GM19452 (cell line): ENCODE measurements at regions not wholly inside any gene's neighbourhood (a gene's known extent, or its start where the extent isn't known, plus 50 kb on each side); places are given as distances from the start of the nearest gene placed in this dataset.
"Not testable (repeated sequence)": the region's sequence is repeated elsewhere in the genome, so short reads cannot be mapped to it uniquely, and the experiment has no call there.

Experiments used
- ATAC-seq: cut with Tn5 transposase; IDR thresholded peaks from one replicate; pipeline ENCODE4 v1.9.1; 2021; ENCODE audit not compliant: unreplicated experiment

DNA sequence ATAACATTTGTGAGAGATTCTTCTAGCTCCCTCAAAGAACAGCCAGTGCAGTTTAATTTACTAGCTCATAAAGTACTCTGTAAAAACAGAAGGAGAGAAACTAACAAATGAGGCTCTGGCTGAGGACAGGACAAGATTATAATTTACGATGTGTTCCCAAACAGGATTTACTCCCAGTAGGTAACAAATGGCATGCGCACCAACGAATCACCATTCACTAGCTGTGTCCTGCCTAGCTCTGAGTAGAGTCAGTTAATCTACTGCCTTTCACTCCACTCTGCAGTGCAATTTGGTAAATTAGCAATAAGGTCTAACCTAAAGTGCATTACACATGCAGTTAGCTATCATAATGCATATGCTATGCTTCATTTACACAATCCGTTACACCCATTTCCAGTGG, 497.4 kb upstream of the CCNG1 start:
- ATAC-seq, result no peak

DNA sequence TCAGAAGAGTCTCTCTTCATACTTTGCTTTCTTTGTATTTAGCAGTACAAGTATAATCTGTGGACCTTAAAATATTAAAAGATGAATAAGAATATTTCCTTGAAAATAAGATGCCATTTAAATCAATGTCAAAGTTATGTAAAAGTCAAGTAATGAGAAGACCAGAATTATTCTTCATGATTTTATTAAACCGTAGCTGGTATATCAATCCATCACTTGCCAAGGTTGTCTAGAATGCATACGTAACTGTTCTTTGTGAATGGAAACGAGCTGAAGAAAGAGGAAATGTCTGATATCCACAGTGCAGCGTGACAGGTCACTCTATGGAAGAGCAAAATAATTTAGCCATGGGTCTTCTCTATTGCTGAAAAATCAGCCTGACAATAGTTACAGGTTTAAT, 488.7 kb upstream of the CCNG1 start:
- no peak for ATAC-seq

DNA sequence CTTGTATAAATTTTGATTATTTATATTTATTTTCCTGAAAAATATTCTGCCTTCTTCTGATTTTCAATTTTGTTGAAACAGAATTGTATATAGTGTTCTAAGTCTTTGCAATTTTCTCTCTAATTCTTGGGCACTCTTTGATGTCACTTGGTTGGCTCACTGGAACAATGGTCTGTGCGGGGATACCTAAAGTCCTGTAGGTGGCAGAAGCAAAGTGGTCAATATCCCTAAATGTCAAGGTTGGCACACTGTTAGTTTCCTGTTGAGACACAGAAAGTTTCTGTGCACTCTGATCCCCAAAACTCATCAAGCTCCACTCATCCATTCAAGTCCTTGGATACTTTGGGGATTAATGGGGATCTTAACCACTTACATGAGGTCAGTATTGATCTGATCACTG, 480.8 kb upstream of the CCNG1 start:
- ATAC-seq, result no peak

DNA sequence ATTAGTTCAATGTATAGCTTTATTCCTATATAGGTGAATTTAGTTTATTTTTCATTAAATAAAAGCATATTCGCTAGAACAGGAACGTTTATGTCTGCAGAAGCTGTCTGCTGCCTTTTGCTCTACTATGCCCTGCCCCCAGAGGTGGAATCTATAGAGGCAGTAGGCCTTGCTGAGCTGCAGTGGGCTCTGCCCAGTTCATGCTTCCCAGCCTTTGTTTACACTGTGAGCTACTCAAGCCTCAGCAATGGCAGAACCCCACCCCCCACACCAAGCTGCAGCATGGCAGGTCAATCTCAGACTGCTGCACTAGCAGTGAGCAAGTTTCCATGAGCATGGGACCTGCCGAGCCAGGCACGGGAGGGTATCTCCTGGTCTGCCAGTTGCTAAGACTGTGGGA, 473.3 kb upstream of the CCNG1 start:
- ATAC-seq, result not testable (repeated sequence)

DNA sequence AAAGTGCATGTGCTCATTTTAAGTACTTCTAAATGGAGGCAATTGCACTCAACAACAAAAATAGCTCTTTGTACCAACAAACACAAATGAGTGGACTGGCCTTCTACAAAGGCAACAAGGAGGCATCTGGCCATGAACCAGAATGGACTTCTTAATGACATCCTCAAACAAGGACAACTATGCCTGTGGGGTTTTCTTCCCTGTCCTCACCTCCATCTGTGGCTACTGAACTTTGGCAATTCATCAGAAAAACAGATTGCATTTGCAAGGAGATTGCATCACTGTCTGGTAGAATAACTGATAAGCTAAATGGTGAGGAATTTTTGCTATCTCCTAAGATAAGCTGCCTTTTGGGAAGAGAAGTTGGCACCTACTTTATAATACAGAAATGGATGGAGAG, 447.3 kb upstream of the CCNG1 start:
- ATAC-seq, result no peak

DNA sequence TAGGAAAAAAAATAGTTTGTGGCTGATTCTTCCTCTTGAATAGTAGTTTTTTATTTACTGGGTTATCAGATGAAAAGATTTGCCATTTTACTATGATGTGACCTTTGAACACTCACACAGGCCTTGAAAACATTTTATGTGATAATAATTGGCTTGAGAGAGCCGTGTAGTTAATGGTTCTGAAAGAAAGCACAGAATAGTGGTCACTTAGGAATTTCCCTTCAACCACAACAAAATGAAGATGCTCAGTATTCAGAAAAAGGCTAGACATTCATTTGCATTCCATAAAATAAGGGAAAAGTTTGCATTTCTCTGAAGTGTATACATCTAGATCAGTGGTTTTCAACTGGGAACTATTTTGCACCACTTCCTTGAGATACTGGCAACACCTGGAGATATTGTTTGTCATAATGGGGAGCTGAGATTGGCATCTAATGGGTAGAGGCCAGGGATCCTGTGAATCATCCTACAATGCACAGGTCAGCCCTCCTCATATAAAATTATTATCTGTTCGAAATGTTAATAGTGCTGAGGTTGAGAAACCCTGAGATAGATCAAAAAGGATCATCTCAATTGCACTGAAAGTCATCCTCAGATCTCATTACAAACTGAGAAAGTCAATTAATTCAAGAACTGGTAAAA, 446.4 kb upstream of the CCNG1 start:
- peak; percentile 70 for ATAC-seq

DNA sequence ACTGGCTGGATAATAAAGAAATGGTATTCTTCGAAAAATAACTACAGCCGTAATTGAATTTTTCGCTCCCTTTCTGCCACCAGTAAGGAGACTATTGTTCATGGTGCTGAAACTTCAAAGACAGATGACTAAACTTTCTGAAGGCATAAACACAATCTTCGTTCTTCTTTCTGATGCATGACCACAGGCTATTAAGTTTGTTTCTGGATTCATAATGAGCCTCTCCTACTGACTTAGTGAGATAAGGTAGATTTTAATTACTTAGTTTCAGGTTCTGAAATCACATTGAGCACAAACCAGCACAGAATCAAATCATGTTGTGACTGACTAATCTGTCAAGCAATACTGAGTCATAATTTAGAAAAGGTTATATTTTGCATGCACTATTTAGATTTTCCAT, 441.8 kb upstream of the CCNG1 start:
- ATAC-seq, result no peak

DNA sequence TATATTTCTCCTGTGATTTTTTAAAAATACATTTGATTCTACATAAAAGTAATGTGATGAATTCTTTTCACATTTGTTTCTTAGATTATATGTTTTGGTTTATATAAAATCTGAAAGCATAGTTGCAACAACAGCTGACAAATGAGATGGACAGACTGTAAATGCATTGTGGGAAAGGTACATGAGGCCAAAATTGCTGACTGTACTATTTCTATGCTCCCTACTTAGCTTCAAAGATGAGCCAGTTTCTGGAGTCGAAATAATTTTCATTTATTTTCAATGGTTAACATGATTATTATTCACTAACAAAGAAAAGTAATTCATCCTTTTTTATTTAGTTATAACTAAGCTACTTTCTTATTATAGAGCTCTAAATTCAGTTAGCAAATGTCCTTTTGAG, 441.3 kb upstream of the CCNG1 start:
- ATAC-seq, result no peak

DNA sequence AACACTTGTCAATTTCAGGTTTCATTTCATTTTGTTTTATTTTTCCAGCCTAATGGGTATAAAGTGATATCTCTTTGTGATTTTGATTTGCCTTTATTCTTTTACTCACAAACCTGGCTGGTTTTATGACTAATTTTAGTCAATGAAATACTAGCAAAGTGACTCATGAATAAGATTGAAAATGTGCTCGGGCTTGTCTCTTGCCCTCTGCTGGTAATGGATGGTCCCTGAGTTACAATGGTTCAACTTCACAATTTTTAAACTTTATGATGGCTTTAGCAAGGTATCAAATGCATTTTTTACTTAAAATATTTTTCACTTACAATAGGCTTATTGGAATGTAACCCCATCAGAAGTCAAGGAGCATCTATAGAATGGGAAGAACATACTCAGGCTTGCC, 431.4 kb upstream of the CCNG1 start:
- no peak for ATAC-seq

DNA sequence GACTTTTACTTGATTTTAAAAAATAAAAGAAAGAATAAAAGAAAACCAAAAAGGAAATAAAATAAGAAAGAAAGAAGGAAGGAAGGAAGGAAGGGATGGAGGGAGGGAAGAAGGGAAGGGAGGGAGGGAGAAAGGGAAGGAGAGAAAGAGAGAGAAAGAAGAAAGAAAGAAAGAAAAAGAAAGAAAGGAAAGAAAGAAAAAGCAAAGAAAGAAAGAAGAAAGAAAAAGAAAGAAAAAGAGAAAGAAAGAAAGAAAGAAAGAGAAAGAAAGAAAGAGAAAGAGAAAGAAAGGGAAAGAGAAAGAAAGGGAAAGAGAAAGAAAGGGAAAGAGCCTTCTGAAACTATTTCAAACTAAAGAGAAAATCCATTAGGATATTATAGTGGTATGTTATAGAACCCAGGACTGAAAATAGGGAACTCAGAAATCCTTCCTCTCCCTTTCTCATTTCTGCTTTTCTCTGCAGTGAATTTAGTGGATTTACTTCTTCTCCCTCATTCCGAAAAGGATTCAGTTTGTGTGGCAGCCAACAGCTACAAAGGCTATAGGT, 414.7 kb upstream of the CCNG1 start:
- ATAC-seq, result no peak

DNA sequence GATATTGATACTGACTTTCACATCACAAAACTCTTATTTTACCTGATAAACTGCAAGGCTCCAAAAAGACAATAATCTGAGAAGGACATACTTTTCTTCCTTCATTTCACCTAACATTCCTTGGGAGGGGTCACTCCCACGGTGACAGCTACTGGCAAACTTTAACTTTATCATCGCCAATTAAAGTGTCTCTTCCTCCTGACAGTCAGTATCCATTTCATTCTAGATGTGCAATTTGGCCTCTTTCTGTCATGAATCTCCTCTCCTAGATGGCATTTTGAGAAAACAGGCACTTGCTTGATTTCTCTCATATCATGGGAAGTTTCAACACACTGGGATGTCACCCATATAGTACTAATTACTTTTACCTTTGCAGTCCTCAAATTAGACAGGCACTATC, 413.5 kb upstream of the CCNG1 start:
- ATAC-seq, result no peak

DNA sequence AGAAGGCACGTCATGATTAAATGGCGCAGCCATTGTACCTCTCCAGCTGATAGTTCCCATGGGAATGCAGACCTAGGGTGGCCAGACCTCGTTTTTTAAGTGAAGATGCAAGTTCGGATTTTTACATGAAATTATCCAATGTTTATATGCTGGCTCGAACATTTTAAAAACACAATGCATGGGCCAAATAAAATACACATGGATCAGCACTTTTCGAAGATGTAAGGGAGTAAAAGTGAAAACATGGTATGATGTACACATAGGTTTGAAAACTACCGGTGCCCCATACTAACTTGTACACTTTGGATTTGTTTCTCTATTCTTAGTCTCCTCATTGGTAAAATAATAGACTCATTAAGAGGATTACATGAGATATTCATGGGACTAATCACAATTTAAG, 412.5 kb upstream of the CCNG1 start:
- no peak for ATAC-seq

DNA sequence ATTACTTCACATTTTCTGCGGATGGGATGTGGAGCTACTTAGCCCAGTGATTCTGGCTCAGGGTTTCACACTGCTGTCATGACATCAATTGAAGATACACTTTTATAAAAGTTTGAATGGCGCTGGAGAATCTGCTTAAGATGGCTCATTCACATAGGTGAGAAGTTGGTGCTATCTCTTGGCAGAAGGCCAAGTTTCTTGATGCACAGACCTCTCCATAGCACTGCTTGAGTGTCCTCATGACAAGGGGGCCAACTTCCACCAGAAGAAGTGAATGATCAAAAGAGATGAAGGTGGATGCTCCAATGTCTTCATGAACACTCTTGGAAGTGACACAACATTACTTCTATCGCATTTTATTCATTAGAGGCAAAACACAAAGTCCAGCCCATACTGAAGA, 403.7 kb upstream of the CCNG1 start:
- no peak for ATAC-seq

DNA sequence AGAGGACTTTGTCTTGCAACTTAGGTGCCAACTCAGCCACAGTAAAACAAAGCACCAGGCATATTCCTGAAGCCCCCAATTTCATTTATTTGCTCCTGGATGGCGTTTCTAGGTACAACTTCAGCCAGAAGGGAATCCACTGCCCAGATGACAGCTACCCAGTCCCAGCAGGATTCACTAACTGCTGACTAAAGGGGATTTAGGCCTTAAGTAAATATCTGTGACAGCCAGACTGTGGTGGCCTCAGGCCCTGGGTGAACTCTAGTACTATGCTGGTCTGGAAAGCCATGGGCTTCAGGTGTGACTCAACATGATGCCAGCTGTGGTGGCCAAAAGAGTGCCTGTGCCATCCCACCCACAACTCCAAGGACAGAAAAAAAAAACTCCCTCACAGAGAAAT, 396.1 kb upstream of the CCNG1 start:
- no peak for ATAC-seq

DNA sequence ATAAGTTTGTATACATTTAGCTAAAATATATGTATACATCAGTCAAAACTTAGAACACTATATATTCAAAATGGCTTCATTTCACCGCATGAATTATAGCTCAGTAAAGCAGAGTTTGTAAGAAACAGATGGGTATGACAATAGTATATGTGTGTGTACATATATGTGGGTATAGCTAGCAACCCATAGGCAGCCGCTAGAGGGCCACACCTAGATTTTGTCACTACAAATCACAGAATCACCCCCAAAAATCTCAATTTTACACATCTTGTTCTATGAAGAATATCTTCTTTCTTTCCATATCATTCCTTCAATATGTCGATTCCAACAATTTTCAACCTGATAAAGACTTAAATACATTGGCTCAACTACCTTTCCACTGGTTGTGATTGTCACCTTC, 357.8 kb upstream of the CCNG1 start:
- no peak for ATAC-seq

DNA sequence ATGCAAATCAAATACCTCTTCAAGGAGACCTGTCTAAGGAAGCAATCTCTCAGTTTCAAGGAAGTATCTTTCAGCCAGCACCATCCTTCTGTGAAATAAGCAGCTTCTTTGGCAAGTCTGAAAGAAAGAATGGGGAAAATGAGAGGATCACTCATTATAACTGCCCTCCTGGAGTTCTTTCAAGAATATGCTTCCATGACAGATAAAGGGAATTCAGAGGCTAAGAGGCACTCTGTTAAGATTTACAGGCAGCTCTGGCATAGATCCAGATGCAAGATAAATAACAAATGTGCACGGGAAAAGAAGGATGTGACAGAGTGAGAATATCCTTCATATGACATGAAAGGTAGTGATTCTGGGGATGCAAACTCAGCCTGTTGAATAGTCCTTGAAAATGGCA, 348.2 kb upstream of the CCNG1 start:
- ATAC-seq, result no peak

DNA sequence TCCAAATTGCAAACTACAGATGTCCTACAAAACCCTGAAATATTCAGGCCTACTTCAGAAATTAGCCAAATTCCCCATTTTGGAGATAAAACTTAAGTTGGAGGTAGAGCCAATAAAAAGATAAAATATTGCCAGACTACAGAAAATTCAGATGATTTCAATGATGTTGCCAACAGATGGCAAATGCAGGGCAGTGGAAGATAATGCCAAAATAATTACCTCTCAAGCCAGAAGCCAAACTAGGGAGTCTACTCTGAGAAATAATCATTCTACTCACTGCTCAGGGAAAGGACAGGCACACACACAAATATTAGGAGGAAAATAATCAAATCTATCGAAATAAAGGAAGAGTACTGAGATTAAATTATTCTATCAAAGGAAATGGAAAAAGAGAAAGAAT, 347.5 kb upstream of the CCNG1 start:
- no peak for ATAC-seq

DNA sequence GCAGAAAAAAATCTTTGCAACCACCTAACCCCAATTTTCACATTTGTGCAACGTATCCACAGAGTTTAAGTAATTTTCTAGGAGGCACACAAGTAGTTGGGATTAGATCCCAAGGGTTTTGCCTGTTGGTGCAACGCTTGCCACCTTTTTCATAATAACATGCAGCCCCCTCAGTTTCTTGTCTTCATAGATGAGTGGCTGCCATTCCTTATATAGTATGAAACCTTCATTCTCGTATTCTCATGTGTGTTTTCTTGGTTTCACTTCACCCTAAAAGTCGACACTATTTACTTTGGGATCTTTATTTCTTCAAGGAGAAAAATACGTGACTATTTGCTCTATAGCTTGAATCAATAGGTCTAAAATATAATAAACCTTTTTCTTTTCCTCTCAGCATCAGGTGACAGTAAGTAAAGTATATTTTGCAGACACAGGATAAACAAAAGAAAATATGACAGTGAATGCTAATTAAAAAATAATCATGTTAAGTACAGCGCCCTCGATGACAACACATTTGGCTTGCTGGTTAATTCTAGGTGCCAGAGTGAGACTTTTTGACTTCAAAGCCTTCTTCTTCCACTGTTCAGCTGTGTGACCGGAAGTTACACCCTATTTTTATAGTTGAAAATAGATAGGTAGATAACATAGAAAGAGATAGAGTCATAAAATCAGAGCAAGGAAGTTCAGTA, 342.8 kb upstream of the CCNG1 start:
- ATAC-seq, result peak; percentile 83

DNA sequence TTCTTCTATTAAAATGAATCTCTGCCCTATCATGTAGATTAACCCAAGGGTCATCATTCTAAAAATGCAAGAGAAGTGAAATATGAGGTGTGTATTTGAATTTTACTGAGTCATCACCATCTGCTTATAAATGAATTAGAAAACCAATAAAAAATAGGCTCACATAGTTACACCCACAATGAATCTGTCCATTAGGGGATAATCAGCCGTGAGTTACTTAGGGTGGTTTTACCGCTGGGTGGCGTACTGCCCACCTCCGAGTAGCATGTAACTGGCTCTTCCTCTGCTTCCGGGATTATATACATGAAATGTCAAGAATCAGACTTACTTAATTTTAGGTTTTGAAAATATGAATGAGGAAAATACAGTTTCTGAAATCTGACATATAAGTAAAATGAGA, 332.9 kb upstream of the CCNG1 start:
- ATAC-seq, result no peak

DNA sequence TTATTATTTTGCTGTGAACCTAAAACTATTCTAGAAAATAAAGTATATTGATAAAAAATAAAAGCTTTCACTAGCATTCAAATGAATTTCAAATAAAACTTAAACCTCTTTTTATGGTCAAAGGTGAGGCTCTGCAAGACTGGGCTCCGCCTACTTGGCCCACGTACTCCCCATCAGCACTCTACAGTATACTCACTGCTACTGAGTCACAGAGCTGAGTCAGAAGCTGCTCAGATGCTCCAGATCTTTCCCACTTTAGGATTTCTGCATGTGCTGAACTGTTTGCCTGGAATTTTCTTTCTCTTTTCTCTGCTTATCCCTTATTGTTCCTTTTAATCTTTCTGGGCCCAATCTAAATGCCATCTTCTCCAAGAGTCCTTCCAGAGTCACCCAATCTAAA, 331.9 kb upstream of the CCNG1 start:
- no peak for ATAC-seq

DNA sequence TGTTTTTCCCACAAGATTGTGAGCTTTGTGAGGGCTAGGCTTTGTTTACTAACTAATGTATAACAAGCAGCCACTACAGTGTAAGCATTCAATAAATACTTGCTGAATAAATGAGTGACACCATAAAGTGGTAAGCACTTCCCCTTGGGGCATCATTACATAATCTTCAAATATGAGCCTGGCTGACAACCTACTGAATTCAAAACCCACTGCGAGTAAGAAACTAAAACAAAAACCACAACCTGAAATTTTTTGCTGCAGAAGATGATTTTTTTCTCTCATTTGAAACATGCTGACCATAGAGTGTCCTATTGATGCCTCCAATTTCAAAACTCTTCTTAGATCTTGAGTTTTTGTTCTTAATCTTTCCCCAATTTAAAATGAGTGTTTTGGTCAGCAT, 331.3 kb upstream of the CCNG1 start:
- no peak for ATAC-seq

DNA sequence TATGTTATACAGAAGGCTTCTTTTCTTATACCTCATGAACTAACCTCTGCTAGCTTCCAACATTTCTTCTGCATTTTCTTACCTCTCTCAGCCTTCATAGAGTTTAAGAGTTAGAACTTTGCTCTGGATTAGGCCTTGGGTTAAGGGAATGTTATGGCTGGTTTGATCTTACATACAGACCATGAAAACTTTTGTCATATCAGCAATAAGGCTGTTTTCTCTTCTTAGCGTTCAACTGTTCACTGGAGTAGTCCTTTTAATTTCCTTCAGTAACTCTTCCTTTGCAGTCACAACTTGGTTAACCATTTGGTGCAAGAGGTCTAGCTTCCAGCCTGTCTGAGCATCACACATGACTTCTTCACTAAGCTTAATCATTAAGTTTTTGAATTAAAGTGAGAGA, 329.0 kb upstream of the CCNG1 start:
- ATAC-seq, result no peak

DNA sequence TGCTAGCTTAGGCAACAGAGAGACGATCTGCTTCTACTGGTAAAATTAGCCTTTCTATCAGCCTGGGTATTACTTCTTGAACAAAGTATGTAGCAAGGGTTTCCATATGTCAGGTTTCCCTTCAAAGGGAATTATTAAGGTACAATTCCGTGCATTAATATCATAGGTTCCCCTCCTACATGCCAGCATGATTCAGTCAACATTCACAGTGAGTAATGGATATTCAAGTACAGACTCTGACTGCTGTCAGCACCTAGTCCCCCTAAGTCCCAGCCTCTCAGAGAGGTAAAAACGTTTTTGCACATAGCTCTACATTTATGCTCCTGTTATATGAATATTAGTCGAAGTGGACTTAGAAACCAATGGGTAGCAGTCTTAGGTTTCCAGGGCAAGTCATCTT, 322.4 kb upstream of the CCNG1 start:
- ATAC-seq, result no peak
